ENCODE measurements at regions not wholly inside any gene's neighbourhood (a gene's known extent, or its start where the extent isn't known, plus 50 kb on each side); places are given as distances from the start of the nearest gene placed in this dataset.

DNA sequence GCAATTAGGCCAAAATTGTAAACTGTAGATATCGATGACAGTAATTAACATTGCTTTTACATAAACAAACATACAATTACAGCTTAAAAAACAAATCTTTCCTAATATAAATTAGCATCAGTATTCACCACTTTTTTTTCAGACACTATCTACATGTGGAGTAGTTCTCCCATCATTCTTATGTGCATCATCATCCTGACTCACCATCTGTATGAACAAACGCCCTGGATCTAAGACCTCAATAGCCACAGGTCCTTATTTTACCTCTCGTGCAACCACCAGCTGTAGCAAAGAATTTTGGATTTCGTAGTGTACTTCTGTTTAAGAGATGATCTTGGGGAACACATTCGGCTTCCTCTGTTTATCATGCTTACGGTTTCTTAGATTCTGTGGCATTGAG is 551.9 kb upstream of the KIRREL3 start:
- no peaks in the 10 kb centered on the region for H3K4me1 ChIP-seq
- DNase-seq (ENCODE audit: low spot score) = no peak
- H3K27me3 ChIP-seq = no peaks in the 10 kb centered on the region
- H3K36me3 ChIP-seq = no peaks in the 10 kb centered on the region
- H3K27ac ChIP-seq = no peak overlapping the region
- no peak for TF ChIP-seq CTCF (IDR thresholded peaks at IDR 0.05)
- no peak overlapping the region for H3K4me3 ChIP-seq
- H3K9me3 ChIP-seq = no peaks in the 10 kb centered on the region

GRCh38 chr11:127531167-127531566 is 530.6 kb upstream of the KIRREL3 start:
- no peaks in the 10 kb centered on the region for H3K9me3 ChIP-seq
- H3K36me3 ChIP-seq = no peaks in the 10 kb centered on the region
- H3K4me1 ChIP-seq = no peaks in the 10 kb centered on the region
- H3K27ac ChIP-seq = no peak overlapping the region
- no peak overlapping the region for H3K4me3 ChIP-seq
- H3K27me3 ChIP-seq = no peaks in the 10 kb centered on the region
- no peak for DNase-seq (ENCODE audit: low spot score)
- no peak for TF ChIP-seq CTCF (IDR thresholded peaks at IDR 0.05)

DNA sequence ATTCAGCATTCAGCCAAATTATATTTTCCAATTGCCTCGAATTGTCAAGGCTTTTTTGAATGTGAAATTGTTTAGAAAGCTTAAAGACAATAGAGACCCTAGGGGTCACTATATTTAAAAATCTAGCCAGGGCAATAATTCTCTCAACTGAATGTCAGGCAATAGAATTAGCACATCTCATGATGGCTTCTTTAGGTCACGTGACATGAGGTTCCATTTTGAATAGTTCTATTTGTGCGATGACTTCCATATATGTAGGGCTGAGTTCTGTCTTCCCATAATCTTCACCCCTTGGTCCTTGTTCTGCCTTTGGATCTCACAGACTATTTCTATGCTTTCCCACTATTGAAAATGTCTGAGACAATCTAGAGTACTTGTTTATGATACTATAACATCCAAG is 527.7 kb upstream of the KIRREL3 start:
- H3K9me3 ChIP-seq = no peaks in the 10 kb centered on the region
- H3K4me3 ChIP-seq = no peak overlapping the region
- H3K27me3 ChIP-seq = no peaks in the 10 kb centered on the region
- H3K36me3 ChIP-seq = no peaks in the 10 kb centered on the region
- DNase-seq (ENCODE audit: low spot score) = no peak
- no peaks in the 10 kb centered on the region for H3K4me1 ChIP-seq
- H3K27ac ChIP-seq = no peak overlapping the region
- no peak for TF ChIP-seq CTCF (IDR thresholded peaks at IDR 0.05)

DNA sequence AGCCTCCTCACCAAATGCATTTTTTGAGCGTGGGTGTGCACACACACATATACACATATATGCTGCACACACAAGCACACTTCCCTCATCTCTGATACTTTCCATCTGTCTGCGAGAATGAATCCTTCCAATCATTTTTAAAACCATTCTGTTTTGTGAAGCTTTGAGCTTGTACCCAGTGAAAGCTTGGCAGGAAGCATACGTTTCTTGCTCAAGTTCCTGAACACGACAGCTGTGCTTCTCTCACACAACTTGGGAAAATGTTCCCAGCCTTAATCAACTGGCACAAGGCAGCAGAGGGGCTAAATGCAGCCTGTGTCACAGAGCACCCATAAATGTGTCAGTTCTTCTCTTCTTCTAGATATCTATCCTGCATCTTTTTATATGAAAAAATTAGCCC is 524.0 kb upstream of the KIRREL3 start:
- no peak for TF ChIP-seq CTCF (IDR thresholded peaks at IDR 0.05)

DNA sequence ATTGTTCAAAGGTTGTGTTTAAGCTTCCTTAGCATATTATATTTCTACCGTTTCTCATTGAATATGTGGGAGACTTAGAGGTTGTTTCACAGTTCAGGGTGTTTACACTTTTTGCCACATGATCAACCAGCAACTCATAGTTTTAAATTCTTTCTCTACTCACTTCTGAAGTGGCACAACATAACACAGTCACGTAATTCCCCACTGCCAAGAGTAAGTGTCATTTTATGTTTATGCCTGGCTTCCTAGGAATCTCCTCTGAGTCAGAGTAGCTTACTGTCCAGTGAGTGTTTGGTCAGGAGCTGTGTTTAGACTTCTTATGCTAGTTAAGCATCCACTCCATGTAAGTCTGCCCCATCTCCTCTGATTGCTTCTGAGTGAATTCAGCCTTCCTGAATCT is 520.8 kb upstream of the KIRREL3 start:
- TF ChIP-seq CTCF (IDR thresholded peaks at IDR 0.05) = no peak
- no peaks in the 10 kb centered on the region for H3K36me3 ChIP-seq
- no peaks in the 10 kb centered on the region for H3K27me3 ChIP-seq
- no peak overlapping the region for H3K4me3 ChIP-seq
- H3K4me1 ChIP-seq = no peaks in the 10 kb centered on the region
- no peak for DNase-seq (ENCODE audit: low spot score)
- H3K9me3 ChIP-seq = peaks cover 0 to 26% of the 10 kb centered on the region in 2 donors
- H3K27ac ChIP-seq = no peak overlapping the region

More for the DNA sequence above, 524.0 kb upstream of the KIRREL3 start:
- DNase-seq (ENCODE audit: low spot score) = no peak
- Histone ChIP-seq H3K27me3 (no peaks in the 10 kb centered on the region), H3K36me3 (no peaks in the 10 kb centered on the region), H3K4me3 (no peak overlapping the region), H3K9me3 (no peaks in the 10 kb centered on the region), H3K4me1 (no peaks in the 10 kb centered on the region), H3K27ac (no peak overlapping the region)

- no peaks in the 10 kb centered on the region for H3K36me3 ChIP-seq
- no peaks in the 10 kb centered on the region for H3K4me1 ChIP-seq
- DNase-seq (ENCODE audit: low spot score) = no peak
- no peak overlapping the region for H3K27ac ChIP-seq
- H3K27me3 ChIP-seq = no peaks in the 10 kb centered on the region
- H3K9me3 ChIP-seq = no peaks in the 10 kb centered on the region
- no peak overlapping the region for H3K4me3 ChIP-seq
- no peak for TF ChIP-seq CTCF (IDR thresholded peaks at IDR 0.05)
These were observed 507.3 kb upstream of the KIRREL3 start for GRCh38 chr11:127507851-127508250.

Data from right atrium auricular region (tissue), 2 donors.